Esophagus (tissue), 2 donors: ENCODE measurements at regions not wholly inside any gene's neighbourhood (a gene's known extent, or its start where the extent isn't known, plus 50 kb on each side); places are given as distances from the start of the nearest gene placed in this dataset.

ENCODE experiments used
- H3K27ac ChIP-seq, 2 donors: one replicate each; pipeline ENCODE4 v1.5.1; 2013; ENCODE audit warnings: low read depth in 2 of 2, mild to moderate bottlenecking in 2 of 2, inconsistent platforms in 1 of 2, low read length in 1 of 2, moderate library complexity in 1 of 2
- H3K27me3 ChIP-seq, 2 donors: one replicate each; pipeline ENCODE4 v1.6.1; 2013; ENCODE audit warnings: low read length in 2 of 2, control low read depth in 1 of 2, mild to moderate bottlenecking in 1 of 2; ENCODE audit not compliant: insufficient read depth in 2 of 2, control insufficient read depth in 1 of 2
- H3K36me3 ChIP-seq, 2 donors: one replicate each; pipeline ENCODE4 v1.6.1; 2013; ENCODE audit warnings: low read length in 1 of 2; ENCODE audit not compliant: control insufficient read depth in 2 of 2, insufficient read depth in 2 of 2
- H3K4me1 ChIP-seq, 2 donors: one replicate each; pipeline ENCODE4 v1.6.1; 2013; ENCODE audit warnings: low read length in 1 of 2; ENCODE audit not compliant: control insufficient read depth in 2 of 2, insufficient read depth in 2 of 2
- H3K4me3 ChIP-seq, 2 donors: one replicate each; pipeline ENCODE4 v1.5.1; 2013; ENCODE audit warnings: low read length in 2 of 2, mild to moderate bottlenecking in 2 of 2, low read depth in 1 of 2, moderate library complexity in 1 of 2
- H3K9me3 ChIP-seq, 2 donors: one replicate each; pipeline ENCODE4 v1.6.1; 2013; ENCODE audit warnings: mild to moderate bottlenecking in 2 of 2, low read depth in 1 of 2, low read length in 1 of 2, moderate library complexity in 1 of 2; ENCODE audit not compliant: control insufficient read depth in 2 of 2, insufficient read depth in 1 of 2
- WGBS, 2 donors: extraction: QIAGEN DNeasy Blood & Tissue Kit; methylation state at CpG; one replicate each; pipeline ENCODE4 v1.1.7; 2013; 5-methylcytosine and 5-hydroxymethylcytosine counted together
- donor health status: healthy with polysubstance abuse.
- donor health status: Bipolar disorder and iron deficiency.

- 70 to 89% methylated on average over 2 of the region's 2 CpGs for WGBS, 2 donors
- no peaks in the 10 kb centered on the region for H3K9me3 ChIP-seq
- H3K27me3 ChIP-seq = no peaks in the 10 kb centered on the region
- no peak overlapping the region for H3K27ac ChIP-seq
- no peak overlapping the region for H3K4me3 ChIP-seq
- H3K36me3 ChIP-seq = no peaks in the 10 kb centered on the region
- H3K4me1 ChIP-seq = no peaks in the 10 kb centered on the region
Observed at GRCh38 chr3:64922213-64922612, 234.4 kb upstream of the ADAMTS9 start.

GRCh38 chr3:64921281-64922065 is 233.7 kb upstream of the ADAMTS9 start:
- no peaks in the 10 kb centered on the region for H3K27me3 ChIP-seq
- 79 to 80% methylated on average over 7 of the region's 7 CpGs for WGBS, 2 donors
- no peaks in the 10 kb centered on the region for H3K36me3 ChIP-seq
- H3K4me1 ChIP-seq = no peaks in the 10 kb centered on the region
- no peak overlapping the region for H3K27ac ChIP-seq
- H3K4me3 ChIP-seq = no peak overlapping the region
- H3K9me3 ChIP-seq = no peaks in the 10 kb centered on the region

- H3K4me1 ChIP-seq = no peaks in the 10 kb centered on the region
- 98 to 100% methylated on average over 1 of the region's 1 CpG for WGBS, 2 donors
Observed at GRCh38 chr3:64919934-64920333, 232.1 kb upstream of the ADAMTS9 start.

GRCh38 chr3:64918989-64919388 is 231.2 kb upstream of the ADAMTS9 start:
- Histone ChIP-seq H3K4me1 (no peaks in the 10 kb centered on the region), H3K4me3 (no peak overlapping the region), H3K27me3 (no peaks in the 10 kb centered on the region), H3K36me3 (no peaks in the 10 kb centered on the region), H3K9me3 (no peaks in the 10 kb centered on the region), H3K27ac (no peak overlapping the region)

More at GRCh38 chr3:64919934-64920333, 232.1 kb upstream of the ADAMTS9 start:
- H3K27me3 ChIP-seq = no peaks in the 10 kb centered on the region
- H3K27ac ChIP-seq = no peak overlapping the region
- H3K4me3 ChIP-seq = no peak overlapping the region
- no peaks in the 10 kb centered on the region for H3K36me3 ChIP-seq
- no peaks in the 10 kb centered on the region for H3K9me3 ChIP-seq

GRCh38 chr3:64917914-64918453 is 230.2 kb upstream of the ADAMTS9 start:
- no peaks in the 10 kb centered on the region for H3K4me1 ChIP-seq
- H3K27ac ChIP-seq = no peak overlapping the region
- H3K36me3 ChIP-seq = no peaks in the 10 kb centered on the region
- no peaks in the 10 kb centered on the region for H3K9me3 ChIP-seq
- H3K4me3 ChIP-seq = no peak overlapping the region
- no peaks in the 10 kb centered on the region for H3K27me3 ChIP-seq
- WGBS, 2 donors = 88 to 89% methylated on average over 1 of the region's 1 CpG

- H3K36me3 ChIP-seq = no peaks in the 10 kb centered on the region
- no peak overlapping the region for H3K4me3 ChIP-seq
- WGBS, 2 donors = 75 to 78% methylated on average over 4 of the region's 4 CpGs
- no peaks in the 10 kb centered on the region for H3K27me3 ChIP-seq
- no peak overlapping the region for H3K27ac ChIP-seq
- no peaks in the 10 kb centered on the region for H3K9me3 ChIP-seq
- no peaks in the 10 kb centered on the region for H3K4me1 ChIP-seq
Observed at GRCh38 chr3:64916937-64917336, 229.1 kb upstream of the ADAMTS9 start.

- Histone ChIP-seq H3K4me1 (no peaks in the 10 kb centered on the region), H3K36me3 (no peaks in the 10 kb centered on the region), H3K4me3 (no peak overlapping the region), H3K9me3 (no peaks in the 10 kb centered on the region), H3K27ac (no peak overlapping the region), H3K27me3 (no peaks in the 10 kb centered on the region)
- whole genome bisulfite sequencing, 2 donors = 91 to 92% methylated on average over 8 of the region's 8 CpGs
Observed at GRCh38 chr3:64916192-64916798, 228.5 kb upstream of the ADAMTS9 start.

- Histone ChIP-seq H3K9me3 (no peaks in the 10 kb centered on the region), H3K36me3 (no peaks in the 10 kb centered on the region), H3K27ac (no peak overlapping the region), H3K27me3 (no peaks in the 10 kb centered on the region), H3K4me3 (no peak overlapping the region), H3K4me1 (no peaks in the 10 kb centered on the region)
- 30 to 47% methylated on average over 2 of the region's 2 CpGs for WGBS, 2 donors
Observed at GRCh38 chr3:64915778-64916177, 228.0 kb upstream of the ADAMTS9 start.

GRCh38 chr3:64913515-64913914 is 225.7 kb upstream of the ADAMTS9 start:
- Histone ChIP-seq H3K27me3 (no peaks in the 10 kb centered on the region), H3K4me1 (no peaks in the 10 kb centered on the region), H3K9me3 (no peaks in the 10 kb centered on the region), H3K4me3 (no peak overlapping the region), H3K27ac (no peak overlapping the region), H3K36me3 (no peaks in the 10 kb centered on the region)
- 82 to 91% methylated on average over 4 of the region's 4 CpGs for WGBS, 2 donors

GRCh38 chr3:64911138-64911537 is 223.3 kb upstream of the ADAMTS9 start:
- Histone ChIP-seq H3K27ac (no peak overlapping the region), H3K4me1 (no peaks in the 10 kb centered on the region), H3K9me3 (no peaks in the 10 kb centered on the region), H3K27me3 (no peaks in the 10 kb centered on the region), H3K36me3 (no peaks in the 10 kb centered on the region), H3K4me3 (no peak overlapping the region)
- WGBS, 2 donors = 73 to 80% methylated on average over 2 of the region's 2 CpGs
